ENCODE measurements at regions not wholly inside any gene's neighbourhood (a gene's known extent, or its start where the extent isn't known, plus 50 kb on each side); places are given as distances from the start of the nearest gene placed in this dataset.

DNA sequence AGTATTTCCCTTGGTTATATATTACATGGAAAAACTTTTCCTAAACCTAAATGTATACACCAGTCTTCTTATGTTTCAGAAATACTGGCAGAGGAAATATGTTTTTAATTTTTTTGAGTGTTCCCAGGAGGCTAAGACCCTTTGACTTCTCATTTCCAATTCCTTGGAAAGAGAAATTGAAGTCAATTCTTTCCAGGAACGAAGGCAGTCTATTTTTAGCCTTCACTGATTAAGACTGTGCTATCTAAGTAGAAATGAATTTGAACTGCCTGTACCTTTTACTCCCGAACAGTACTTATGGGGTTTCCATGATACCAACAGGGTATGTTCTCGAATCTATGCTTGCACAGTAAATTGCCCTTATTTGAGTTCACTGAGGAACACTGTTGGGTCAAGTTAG is 340.3 kb upstream of the CD180 start:
- H3K4ac ChIP-seq (ENCODE audit: low read depth, low read length): no peak overlapping the region
- no peak overlapping the region for H3K27ac ChIP-seq (ENCODE audit: low read depth, low read length)
- H3K4me1 ChIP-seq (ENCODE audit: control insufficient read depth in 1 of 2, insufficient read depth in 2 of 2, low read length in 2 of 2): no peaks in the 10 kb centered on the region
- H3K27me3 ChIP-seq (ENCODE audit: insufficient read depth, low read length): no peaks in the 10 kb centered on the region
- H3K14ac ChIP-seq (ENCODE audit: low read length): no peak overlapping the region
- no peak overlapping the region for H4K91ac ChIP-seq (ENCODE audit: low read depth, low read length)
- H3K4me2 ChIP-seq (ENCODE audit: low read length): no peak overlapping the region
- H3K4me3 ChIP-seq (ENCODE audit: low read depth, low read length): no peak overlapping the region
- no peak overlapping the region for H3K23ac ChIP-seq (ENCODE audit: low read length)
- H3K79me2 ChIP-seq (ENCODE audit: control insufficient read depth, insufficient read depth, low read length, poor library complexity): no peaks in the 10 kb centered on the region
- H2BK12ac ChIP-seq (ENCODE audit: low read length): no peak overlapping the region
- H4K12ac ChIP-seq (ENCODE audit: low read depth, low read length): no peak overlapping the region
- H4K8ac ChIP-seq (ENCODE audit: low read depth, low read length): no peak overlapping the region
- H2AFZ ChIP-seq (ENCODE audit: insufficient read depth, low read length, poor library complexity): no peak overlapping the region
- H2BK5ac ChIP-seq (ENCODE audit: low read depth, low read length, poor library complexity): no peak overlapping the region
- no peaks in the 10 kb centered on the region for H3K9me3 ChIP-seq (ENCODE audit: insufficient read depth, low read depth, low read length)
- H3K79me1 ChIP-seq (ENCODE audit: low read length): no peaks in the 10 kb centered on the region
- no peak overlapping the region for H3K9ac ChIP-seq (ENCODE audit: low read length)
- no peak overlapping the region for H2BK120ac ChIP-seq (ENCODE audit: insufficient read depth, low read length, poor library complexity)
- no peak for DNase-seq
- no peaks in the 10 kb centered on the region for H3K36me3 ChIP-seq (ENCODE audit: control insufficient read depth in 1 of 2, insufficient read depth in 2 of 2, low read length in 2 of 2)
- H2AK5ac ChIP-seq (ENCODE audit: low read length): no peak overlapping the region
- no peak overlapping the region for H3K18ac ChIP-seq (ENCODE audit: low read length)
- no CpG with 5 or more reads among the region's 3 CpGs for WGBS (ENCODE audit: extremely low coverage, insufficient coverage, insufficient read length)

DNA sequence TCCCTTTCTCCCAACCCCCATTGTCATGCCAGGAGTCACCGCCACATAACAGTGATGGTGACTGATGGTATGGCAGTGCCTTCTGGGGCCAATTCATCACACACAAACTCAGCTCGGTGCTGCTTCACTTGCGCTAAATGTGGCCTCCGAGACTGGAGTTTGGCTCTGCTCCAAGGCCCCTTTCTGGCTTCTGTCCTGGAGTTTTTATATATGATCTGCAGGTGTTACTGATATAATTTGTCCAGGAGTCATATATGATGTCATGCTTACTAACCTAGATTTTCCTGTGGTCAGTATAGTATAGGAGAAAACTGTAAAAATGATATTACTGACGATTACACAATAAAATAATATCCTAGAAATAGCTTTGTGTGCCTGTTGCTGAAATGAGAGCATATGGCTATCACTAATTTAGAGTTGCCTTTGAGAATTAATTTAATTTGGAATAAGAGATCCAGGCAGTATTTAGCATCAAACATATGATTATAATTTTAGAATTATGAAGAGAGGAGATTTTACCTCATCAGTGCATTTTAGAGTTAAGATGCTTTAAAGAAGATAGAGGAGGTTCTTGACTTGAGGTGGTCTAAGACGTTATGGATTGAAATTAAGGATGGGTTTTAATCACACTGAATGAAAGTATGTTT is 334.1 kb upstream of the CD180 start:
- Histone ChIP-seq H2BK5ac (ENCODE audit: low read depth, low read length, poor library complexity) (no peak overlapping the region), H3K4ac (ENCODE audit: low read depth, low read length) (no peak overlapping the region), H3K23ac (ENCODE audit: low read length) (no peak overlapping the region), H2BK12ac (ENCODE audit: low read length) (no peak overlapping the region), H4K91ac (ENCODE audit: low read depth, low read length) (no peak overlapping the region), H3K4me1 (ENCODE audit: control insufficient read depth in 1 of 2, insufficient read depth in 2 of 2, low read length in 2 of 2) (no peaks in the 10 kb centered on the region), H3K79me1 (ENCODE audit: low read length) (no peaks in the 10 kb centered on the region), H4K12ac (ENCODE audit: low read depth, low read length) (no peak overlapping the region), H4K8ac (ENCODE audit: low read depth, low read length) (no peak overlapping the region), H3K27me3 (ENCODE audit: insufficient read depth, low read length) (no peaks in the 10 kb centered on the region), H2BK120ac (ENCODE audit: insufficient read depth, low read length, poor library complexity) (no peak overlapping the region), H3K36me3 (ENCODE audit: control insufficient read depth in 1 of 2, insufficient read depth in 2 of 2, low read length in 2 of 2) (no peaks in the 10 kb centered on the region), H2AFZ (ENCODE audit: insufficient read depth, low read length, poor library complexity) (no peak overlapping the region), H3K9ac (ENCODE audit: low read length) (no peak overlapping the region), H3K27ac (ENCODE audit: low read depth, low read length) (no peak overlapping the region), H3K18ac (ENCODE audit: low read length) (no peak overlapping the region), H3K79me2 (ENCODE audit: control insufficient read depth, insufficient read depth, low read length, poor library complexity) (no peaks in the 10 kb centered on the region), H3K9me3 (ENCODE audit: insufficient read depth, low read depth, low read length) (no peaks in the 10 kb centered on the region), H3K4me2 (ENCODE audit: low read length) (no peak overlapping the region), H3K4me3 (ENCODE audit: low read depth, low read length) (no peak overlapping the region), H3K14ac (ENCODE audit: low read length) (no peak overlapping the region), H2AK5ac (ENCODE audit: low read length) (no peak overlapping the region)
- no peak for DNase-seq
- no CpG with 5 or more reads among the region's 6 CpGs for WGBS (ENCODE audit: extremely low coverage, insufficient coverage, insufficient read length)

DNA sequence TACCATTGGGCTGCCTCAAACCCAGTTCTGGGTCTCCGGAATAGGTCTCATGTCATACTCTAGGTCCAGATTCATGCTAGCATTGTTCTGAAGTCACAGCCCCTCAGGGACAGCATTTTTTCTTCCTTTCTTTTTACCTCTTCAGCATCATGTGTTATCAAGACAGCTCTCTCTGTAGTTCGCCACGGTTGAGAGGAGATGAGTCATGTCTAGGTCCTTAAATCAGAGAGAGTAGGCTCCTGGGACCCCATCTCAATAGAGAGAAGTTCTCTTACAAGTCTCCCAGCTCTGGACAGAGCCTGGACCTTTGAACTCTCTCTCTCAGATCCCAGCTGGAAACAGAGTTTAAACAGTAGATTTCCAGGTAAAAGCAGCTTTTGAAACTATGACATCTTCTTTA is 332.4 kb upstream of the CD180 start:
- H2BK120ac ChIP-seq (ENCODE audit: insufficient read depth, low read length, poor library complexity): no peak overlapping the region
- H2AFZ ChIP-seq (ENCODE audit: insufficient read depth, low read length, poor library complexity): no peak overlapping the region
- no peak overlapping the region for H3K18ac ChIP-seq (ENCODE audit: low read length)
- WGBS (ENCODE audit: extremely low coverage, insufficient coverage, insufficient read length): no CpG with 5 or more reads among the region's 3 CpGs
- no peak overlapping the region for H3K4me2 ChIP-seq (ENCODE audit: low read length)
- H3K4me1 ChIP-seq (ENCODE audit: control insufficient read depth in 1 of 2, insufficient read depth in 2 of 2, low read length in 2 of 2): no peaks in the 10 kb centered on the region
- H4K8ac ChIP-seq (ENCODE audit: low read depth, low read length): no peak overlapping the region
- H3K36me3 ChIP-seq (ENCODE audit: control insufficient read depth in 1 of 2, insufficient read depth in 2 of 2, low read length in 2 of 2): no peaks in the 10 kb centered on the region
- H3K23ac ChIP-seq (ENCODE audit: low read length): no peak overlapping the region
- H3K4ac ChIP-seq (ENCODE audit: low read depth, low read length): no peak overlapping the region
- no peaks in the 10 kb centered on the region for H3K27me3 ChIP-seq (ENCODE audit: insufficient read depth, low read length)
- DNase-seq: no peak
- H4K91ac ChIP-seq (ENCODE audit: low read depth, low read length): no peak overlapping the region
- H3K9me3 ChIP-seq (ENCODE audit: insufficient read depth, low read depth, low read length): no peaks in the 10 kb centered on the region
- no peak overlapping the region for H2BK5ac ChIP-seq (ENCODE audit: low read depth, low read length, poor library complexity)
- no peak overlapping the region for H2BK12ac ChIP-seq (ENCODE audit: low read length)
- no peak overlapping the region for H3K4me3 ChIP-seq (ENCODE audit: low read depth, low read length)
- no peaks in the 10 kb centered on the region for H3K79me2 ChIP-seq (ENCODE audit: control insufficient read depth, insufficient read depth, low read length, poor library complexity)
- H3K14ac ChIP-seq (ENCODE audit: low read length): no peak overlapping the region
- H3K27ac ChIP-seq (ENCODE audit: low read depth, low read length): no peak overlapping the region
- no peaks in the 10 kb centered on the region for H3K79me1 ChIP-seq (ENCODE audit: low read length)
- H3K9ac ChIP-seq (ENCODE audit: low read length): no peak overlapping the region
- no peak overlapping the region for H2AK5ac ChIP-seq (ENCODE audit: low read length)
- no peak overlapping the region for H4K12ac ChIP-seq (ENCODE audit: low read depth, low read length)

DNA sequence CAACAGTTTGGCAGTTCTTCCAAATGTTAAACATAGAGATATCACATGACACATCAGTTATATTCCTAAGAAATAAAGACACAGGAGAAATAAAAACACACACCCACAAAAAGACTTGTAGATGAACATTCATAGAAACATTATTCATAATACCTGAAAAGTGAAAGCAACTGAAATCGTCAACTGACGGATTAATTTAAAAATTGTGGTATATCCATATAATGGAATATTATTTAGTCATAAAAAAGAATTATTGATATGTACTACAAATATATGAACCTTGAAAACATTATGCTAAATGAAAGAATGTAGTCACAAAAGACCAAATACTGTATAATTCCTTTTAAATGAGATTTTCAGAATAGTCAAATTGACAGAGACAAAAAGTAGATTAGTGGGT is 330.2 kb upstream of the CD180 start:
- no peak overlapping the region for H3K4me3 ChIP-seq (ENCODE audit: low read depth, low read length)
- H3K4me1 ChIP-seq (ENCODE audit: control insufficient read depth in 1 of 2, insufficient read depth in 2 of 2, low read length in 2 of 2): no peaks in the 10 kb centered on the region
- H4K8ac ChIP-seq (ENCODE audit: low read depth, low read length): no peak overlapping the region
- H3K23ac ChIP-seq (ENCODE audit: low read length): no peak overlapping the region
- H3K4me2 ChIP-seq (ENCODE audit: low read length): no peak overlapping the region
- H3K36me3 ChIP-seq (ENCODE audit: control insufficient read depth in 1 of 2, insufficient read depth in 2 of 2, low read length in 2 of 2): no peaks in the 10 kb centered on the region
- H4K91ac ChIP-seq (ENCODE audit: low read depth, low read length): no peak overlapping the region
- no peak overlapping the region for H3K4ac ChIP-seq (ENCODE audit: low read depth, low read length)
- no peak for DNase-seq
- no peak overlapping the region for H2BK120ac ChIP-seq (ENCODE audit: insufficient read depth, low read length, poor library complexity)
- H3K18ac ChIP-seq (ENCODE audit: low read length): no peak overlapping the region
- no peak overlapping the region for H3K9ac ChIP-seq (ENCODE audit: low read length)
- H3K9me3 ChIP-seq (ENCODE audit: insufficient read depth, low read depth, low read length): no peaks in the 10 kb centered on the region
- no peak overlapping the region for H4K12ac ChIP-seq (ENCODE audit: low read depth, low read length)
- no peaks in the 10 kb centered on the region for H3K27me3 ChIP-seq (ENCODE audit: insufficient read depth, low read length)
- H3K79me1 ChIP-seq (ENCODE audit: low read length): no peaks in the 10 kb centered on the region
- H2AK5ac ChIP-seq (ENCODE audit: low read length): no peak overlapping the region
- H3K27ac ChIP-seq (ENCODE audit: low read depth, low read length): no peak overlapping the region
- no peak overlapping the region for H2BK12ac ChIP-seq (ENCODE audit: low read length)
- H3K79me2 ChIP-seq (ENCODE audit: control insufficient read depth, insufficient read depth, low read length, poor library complexity): no peaks in the 10 kb centered on the region
- no peak overlapping the region for H2AFZ ChIP-seq (ENCODE audit: insufficient read depth, low read length, poor library complexity)
- H2BK5ac ChIP-seq (ENCODE audit: low read depth, low read length, poor library complexity): no peak overlapping the region
- no CpG with 5 or more reads among the region's 2 CpGs for WGBS (ENCODE audit: extremely low coverage, insufficient coverage, insufficient read length)
- H3K14ac ChIP-seq (ENCODE audit: low read length): no peak overlapping the region
